GM18909 (cell line): ENCODE measurements at regions not wholly inside any gene's neighbourhood (a gene's known extent, or its start where the extent isn't known, plus 50 kb on each side); places are given as distances from the start of the nearest gene placed in this dataset.

Experiments
- ATAC-seq: cut with Tn5 transposase; IDR thresholded peaks from one replicate; pipeline ENCODE4 v1.9.1; 2021; ENCODE audit warnings: mild to moderate bottlenecking; ENCODE audit not compliant: unreplicated experiment, poor library complexity

DNA sequence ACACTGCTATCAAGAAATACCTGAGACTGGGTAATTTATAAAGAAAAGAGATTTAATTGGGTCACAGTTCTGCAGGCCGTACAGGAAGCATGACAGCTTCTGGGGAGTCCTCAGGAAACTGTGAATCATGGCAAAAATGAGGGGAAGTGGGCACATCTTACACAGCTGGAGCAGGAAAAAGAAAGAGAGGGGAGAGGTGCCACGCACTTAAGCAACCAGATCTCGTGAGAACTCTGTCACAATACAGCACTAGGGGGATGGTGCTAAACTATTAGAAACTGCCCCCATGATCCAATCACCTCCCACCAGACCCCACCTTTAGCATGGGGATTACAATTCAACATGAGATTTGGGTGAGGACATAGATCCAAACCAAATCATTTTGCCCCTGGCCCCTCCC, 105.5 kb upstream of the CPLX2 start:
- no peak for ATAC-seq

DNA sequence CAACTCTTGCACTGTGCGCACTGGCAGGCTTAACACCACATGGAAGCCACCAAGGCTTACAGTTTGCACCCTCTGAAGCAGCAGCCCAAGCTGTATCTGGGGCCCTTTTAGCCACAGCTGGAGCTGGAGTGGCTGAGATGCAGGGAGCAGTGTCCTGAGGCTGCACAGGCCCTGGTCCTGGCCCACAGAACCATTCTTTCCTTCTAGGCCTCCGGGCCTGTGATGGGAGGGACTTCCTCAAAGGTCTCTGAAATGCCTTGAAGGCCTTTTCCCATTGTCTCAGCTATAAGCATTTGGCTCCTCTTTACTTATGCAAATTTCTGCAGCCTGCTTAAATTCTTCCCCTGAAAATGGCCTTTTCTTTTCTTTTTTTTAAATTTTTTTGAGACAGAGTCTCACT, 104.4 kb upstream of the CPLX2 start:
- no peak for ATAC-seq

DNA sequence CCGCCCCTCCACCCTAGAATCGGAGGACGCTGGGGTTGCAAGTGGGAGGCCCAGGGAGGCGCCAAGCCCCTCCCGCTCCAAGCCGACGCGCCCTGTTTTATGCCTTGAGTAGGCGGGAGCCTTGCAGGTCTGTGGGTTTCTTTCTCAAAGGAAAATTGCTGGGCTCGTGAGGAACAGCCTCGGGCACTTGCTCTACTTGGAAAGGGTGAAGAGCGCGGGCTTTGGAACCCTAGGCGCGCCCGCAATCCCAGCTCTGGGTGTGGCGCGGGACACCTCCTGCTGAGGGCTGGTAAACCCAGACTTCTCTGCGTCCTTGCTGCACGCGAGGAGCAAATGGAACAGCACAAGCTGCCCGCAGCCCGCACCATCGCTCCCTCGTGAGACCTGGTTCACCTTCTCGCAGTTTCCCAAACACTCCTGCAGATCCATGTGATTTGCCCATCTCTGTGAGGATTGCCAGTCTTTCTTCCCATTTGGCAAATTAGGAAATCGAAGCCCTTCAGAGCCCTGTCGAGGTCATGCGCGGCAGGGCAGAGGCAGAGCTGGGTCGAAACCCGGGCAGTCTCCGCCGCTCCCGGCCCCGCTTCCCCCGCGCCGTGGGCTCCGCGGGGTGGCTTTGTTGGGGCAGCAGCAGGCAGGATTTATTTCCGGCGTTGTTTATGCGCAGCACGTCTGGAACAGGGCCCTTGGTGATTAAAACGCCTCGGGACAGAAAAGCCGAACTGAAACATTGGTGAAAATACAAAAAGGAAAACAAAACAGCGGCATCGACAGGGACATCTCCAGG, 98.4 kb upstream of the CPLX2 start:
- no peak for ATAC-seq

DNA sequence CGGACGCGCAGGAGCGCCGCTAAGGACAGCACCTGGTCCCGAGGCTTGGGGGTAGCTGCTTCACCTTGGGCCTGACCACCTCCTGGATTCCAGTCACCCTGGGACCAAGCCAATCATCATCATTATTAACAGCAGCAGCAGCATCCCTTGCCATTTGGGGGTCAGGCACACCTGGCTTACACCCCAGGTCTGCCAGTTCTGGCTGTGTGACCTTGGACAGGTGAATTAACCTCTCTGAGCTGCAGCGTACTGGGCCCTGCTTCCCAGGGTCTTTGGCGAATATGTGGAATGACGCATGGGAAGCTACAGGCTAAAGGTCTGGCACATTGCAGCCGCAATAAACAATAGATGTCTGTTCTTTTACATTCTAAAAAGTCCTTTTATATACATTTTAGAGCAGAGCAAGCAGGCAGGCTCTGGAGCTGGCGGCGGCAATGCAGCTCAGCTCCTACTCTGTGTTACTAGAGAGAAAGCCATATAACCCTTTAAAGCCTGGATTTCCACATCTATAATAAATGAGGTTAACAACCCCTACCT, 97.8 kb upstream of the CPLX2 start:
- no peak for ATAC-seq

DNA sequence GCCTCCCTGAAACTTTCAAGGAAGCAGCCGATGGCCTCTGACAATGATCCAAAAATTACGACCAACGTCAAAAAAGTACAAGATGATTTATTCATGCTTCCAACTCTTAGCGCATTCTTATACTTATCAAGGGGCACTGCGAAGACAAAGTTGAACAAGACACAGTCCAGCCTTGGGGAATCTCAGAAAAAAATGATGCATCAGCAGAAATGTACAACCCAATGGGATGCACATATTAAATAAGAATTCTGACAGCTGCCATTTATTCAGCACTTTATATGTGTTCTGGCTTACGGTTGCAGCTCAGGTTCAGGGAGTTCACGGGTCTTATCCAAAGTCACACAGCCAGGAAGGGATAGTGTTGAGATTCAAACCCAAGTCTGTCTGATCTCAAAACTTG, 96.0 kb upstream of the CPLX2 start:
- no peak for ATAC-seq

DNA sequence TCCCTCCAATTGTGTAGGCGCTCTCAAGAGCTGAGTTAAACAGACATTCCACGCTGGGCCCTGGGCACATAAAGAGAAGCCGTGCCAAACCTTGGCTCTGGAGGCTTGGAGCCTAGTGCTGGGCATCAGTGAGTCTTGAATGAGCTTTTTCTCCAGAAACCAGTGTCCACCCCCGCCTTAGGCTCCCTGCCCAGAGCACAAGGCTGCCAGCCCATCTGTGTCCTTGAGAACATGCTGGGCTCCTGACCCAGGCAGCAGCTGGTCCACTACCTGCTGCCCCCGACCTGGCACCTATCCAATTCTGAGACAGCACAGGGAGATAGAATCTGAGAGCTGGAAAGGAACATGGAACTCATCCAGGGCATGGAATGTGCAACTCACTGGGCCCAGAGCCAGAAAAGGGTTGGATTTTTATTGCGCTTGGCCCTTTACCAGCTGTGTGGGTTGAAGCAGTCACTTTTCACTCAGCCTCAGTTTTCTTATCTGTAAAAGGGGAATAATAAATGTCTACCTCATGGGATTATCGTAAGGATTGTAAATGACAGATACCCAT, 92.4 kb upstream of the CPLX2 start:
- no peak for ATAC-seq

DNA sequence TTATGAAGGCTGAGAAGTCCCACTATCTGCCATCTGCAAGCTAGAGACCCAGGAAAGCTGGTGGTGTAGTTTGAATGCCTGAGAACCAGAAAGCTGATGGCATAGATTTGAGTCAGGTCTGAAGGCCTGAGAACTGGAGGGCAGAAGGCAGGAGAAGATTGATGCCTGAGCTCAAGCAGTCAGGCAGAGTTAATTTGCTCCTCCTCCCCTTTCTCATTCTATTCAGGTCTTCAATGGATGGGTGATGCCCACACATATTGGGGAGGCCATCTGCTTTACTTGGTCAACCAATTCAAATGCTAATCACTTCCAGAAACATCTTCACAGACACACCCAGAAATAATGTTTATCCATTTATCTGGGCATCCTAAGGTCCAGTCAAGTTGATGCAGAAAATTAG, 87.6 kb upstream of the CPLX2 start:
- ATAC-seq = no peak

DNA sequence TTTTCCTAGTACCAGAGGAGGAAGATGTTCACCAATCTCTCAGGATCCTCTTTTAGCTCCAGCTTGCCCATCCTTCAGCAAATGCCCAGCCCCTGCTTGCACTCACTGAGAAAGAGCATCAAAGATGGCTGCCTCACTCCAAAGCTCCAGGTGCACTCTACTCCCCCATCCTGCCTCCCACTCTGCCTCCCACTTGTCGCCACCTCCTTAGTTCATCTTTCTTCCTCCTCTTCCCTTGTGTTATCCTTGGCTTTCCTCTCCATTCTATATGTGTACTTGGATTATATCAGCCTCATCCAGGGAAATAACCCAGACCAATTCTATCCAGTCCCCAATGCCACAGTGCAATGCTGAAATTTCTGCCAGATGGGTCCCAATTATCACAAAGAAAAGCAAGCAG, 87.1 kb upstream of the CPLX2 start:
- no peak for ATAC-seq

DNA sequence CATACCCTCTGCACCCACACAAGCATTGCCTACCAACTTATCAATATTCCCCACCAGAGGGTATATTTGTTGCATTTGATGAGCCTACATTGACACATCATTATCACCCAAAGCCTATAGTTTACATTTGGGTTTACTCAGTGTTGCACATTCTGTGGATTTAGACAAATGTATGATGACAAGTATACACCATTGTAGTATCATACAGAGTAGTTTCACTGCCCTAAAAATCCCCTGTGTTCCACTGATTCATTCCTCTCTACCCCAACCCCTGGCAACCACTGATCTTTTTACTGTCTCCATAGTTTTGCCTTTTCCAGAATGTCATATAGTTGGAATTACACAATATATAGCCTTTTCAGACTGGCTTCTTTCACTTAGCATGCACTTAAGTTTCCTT, 85.7 kb upstream of the CPLX2 start:
- no peak for ATAC-seq

DNA sequence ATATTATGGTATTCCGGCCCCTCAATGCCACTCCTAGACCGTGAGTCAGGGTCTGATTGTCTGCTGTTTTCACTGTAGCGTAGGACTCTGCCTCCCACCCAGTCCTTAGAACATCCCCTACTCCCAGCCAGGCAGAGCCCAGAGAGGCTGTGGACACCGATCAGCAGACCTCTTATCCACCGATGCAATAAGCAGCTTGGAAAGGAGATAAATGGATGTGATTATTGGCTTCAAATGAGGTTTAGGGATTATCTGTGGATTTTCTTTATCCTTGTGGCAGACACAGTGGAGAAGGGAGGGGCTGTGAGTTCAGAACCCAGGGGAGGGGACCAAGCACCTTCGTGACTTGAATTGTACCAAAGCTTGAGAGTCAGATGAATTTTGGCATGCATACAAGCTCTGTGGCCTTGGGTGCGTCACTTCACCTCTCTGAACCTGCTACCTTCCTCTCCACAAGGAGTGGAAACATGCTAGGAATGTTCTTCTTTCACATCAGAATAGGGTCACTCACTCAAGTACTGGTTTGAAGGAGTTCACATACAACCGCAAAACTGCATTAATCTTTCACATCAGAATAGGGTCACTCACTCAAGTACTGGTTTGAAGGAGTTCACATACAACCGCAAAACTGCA, 83.1 kb upstream of the CPLX2 start:
- ATAC-seq = no peak

DNA sequence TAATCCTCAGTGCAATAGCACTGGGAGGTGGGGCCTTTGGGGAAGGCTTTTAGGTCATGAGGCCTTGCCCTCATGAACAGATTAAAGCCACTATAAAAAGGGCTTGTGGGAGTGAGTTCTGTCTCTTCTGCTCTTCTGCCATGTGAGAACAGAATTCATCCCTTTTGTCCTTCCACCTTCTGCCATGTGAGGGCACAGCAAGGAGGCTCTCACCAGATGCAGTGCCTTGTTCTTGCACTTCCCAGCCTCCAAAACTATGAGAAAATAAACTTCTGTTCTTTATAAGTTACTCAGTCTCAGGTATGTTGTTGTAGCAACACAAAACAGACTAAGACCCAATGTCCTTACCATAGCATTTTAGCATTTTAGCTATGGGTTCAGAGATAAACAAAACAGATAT, 81.7 kb upstream of the CPLX2 start:
- ATAC-seq = no peak

DNA sequence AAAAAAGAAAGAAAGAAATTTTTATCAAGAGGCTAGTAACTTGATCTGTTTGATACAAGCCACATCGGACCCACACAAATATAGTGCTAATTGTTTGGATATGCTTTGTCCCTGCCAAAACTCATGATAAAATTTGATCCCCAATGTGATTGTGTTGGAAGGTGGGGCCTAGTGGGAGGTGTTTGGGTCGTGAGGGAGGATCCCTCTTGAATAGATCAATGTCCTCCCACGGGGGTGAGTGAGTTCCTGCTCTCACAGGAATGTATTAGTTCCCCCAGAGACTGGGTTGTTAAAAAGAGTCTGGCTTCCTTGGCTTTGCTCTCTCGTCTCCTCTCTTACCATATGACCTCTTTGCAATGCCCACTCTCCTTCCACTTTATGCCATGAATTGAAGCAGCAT, 80.6 kb upstream of the CPLX2 start:
- ATAC-seq = no peak

DNA sequence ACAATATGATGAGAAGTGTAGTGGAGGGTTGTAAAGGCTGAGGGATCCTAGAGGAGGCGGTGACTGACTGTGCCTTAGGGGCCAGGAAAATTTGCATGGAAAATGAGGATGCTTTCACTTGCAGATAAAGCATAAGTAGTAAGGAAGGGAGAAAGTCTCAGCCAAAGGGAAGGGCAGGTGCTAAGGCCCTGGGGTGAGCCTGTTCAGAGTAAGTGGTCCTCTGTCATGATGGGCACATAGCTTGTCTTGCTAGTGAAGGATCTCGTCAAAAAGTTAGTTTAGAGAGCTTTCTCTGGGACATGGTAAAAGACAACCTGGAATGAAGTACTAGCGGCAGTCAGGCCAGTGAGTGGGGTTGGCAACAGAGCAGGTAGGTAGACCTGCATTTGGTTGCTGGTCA, 75.4 kb upstream of the CPLX2 start:
- no peak for ATAC-seq

DNA sequence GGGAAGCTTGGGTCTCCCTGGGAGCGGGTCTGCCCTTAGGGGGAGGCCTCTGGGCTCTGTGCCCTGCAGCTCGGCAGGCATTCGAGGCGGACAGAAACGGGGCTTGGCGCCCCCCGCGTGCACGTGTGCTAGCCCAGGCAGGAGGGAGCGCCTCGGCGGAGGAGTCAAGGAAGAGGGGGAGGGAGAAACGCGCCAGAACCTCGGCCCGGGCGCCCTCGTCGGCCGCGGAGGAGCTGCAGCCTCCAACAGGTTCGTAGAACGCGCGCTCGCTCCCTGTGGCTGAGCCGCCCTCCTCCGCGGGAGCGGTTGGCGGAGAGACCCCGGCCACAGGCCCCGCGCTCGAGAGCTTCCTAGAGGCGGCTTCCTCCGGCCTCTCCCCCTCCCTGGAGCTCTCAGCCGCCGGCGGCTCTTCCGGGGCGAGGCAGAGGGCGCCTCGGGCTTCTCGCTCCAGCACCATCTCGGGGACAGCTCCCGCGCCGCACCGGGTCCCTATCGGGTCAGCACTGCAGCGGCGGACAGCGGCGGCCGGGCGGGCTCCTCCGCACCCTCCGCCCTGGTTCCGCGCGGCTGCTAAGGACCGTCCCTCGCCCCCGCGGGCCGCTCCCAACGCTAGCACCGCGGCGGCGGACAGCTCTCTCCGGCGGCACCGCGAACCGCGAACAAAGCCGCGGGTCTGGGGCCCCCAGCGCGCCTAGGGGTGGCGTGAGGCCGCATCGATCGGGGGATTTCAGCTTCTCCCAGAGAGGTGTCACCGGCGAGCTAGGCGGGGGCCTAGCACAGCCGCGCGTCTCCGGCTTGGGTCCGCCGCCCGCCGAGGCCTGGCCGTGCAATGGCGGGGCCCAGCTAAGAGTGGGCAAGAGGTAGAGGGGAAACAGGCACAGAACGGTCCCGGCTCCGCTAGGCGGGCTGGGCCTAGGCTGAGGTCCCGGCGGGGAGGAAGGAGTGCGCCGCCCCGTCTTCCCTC, 74.6 kb upstream of the CPLX2 start:
- peak; percentile 73 for ATAC-seq

DNA sequence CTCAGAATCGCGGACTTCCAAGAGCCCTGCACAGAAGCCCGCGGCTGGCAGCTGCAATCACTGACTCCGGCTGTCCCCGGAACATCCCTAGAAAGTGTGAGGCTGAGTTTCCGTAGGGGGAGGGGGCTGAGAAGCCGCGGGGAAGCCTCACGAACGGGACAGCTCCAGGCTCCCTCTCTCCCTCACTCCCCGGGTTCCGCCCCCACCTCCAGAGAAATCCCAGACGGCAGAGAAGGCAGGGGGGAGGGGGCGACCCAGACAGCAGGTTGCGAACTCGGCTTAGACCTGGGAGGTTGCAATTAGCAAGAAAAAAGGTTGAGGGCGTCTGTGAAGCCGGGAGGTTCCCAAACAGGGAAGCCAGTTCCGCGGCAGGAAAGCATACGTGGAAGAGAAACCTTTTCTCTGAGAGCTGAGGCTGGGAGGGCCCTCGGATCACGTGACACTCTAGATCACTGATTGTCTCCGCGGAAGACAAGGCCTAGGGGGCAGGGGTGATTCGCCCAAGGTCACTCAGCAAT, 73.8 kb upstream of the CPLX2 start:
- no peak for ATAC-seq

DNA sequence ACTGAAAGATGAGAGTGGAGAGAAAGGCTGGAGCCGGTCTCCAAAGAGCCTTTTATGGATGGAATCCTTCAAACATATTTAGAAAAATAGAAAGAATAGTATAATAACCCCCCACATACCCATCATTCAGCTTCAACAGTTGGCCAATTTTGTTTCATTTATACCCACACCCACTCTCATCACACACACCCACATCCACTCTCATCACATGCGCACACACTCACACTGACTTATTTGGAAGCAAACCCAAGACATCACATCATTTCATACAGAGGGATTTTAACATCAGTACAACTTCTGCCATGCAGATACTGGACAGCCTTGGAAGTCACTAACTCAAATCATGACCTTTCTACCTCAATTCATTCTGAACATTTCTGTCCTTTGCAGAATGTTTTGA, 72.8 kb upstream of the CPLX2 start:
- ATAC-seq = no peak

DNA sequence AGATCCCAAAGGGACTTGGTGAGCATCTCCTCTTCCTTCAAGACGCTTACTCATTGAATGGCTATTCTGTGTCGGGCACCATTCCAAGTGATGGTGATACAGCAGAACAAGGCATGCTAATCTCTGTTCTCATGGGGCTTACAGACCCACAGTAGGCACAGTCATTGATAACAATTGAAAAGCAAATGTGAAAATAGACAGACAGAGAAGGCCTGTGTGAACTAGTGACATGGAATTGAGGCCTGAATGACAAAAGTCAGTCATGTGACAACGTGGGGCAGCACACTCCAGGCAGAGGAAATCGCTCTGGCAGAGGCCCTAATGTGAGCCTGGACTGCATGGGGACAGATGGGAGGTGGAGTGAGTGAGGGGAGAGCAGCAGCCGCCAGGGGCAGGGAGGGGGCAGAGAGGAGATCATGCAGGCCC, 70.7 kb upstream of the CPLX2 start:
- no peak for ATAC-seq

DNA sequence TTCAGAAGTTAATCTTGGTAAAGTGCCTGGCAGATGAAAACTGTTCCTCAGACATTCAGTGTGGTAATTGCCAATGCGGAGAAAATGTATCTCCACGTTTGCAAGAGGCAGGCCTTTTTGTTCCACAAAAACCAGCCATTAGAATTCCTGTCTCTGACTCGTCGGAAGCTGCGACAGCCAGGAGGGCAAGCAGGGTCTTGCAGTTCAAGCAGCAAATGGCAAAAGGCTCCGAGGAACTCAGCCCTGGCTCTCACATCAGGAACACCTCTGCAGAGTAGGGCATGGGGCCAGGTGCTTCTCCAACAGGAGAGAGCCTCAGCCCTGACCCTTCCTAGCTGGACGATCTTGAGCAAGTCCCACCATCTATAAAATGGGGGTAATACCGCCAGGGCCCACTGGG, 69.0 kb upstream of the CPLX2 start:
- no peak for ATAC-seq

DNA sequence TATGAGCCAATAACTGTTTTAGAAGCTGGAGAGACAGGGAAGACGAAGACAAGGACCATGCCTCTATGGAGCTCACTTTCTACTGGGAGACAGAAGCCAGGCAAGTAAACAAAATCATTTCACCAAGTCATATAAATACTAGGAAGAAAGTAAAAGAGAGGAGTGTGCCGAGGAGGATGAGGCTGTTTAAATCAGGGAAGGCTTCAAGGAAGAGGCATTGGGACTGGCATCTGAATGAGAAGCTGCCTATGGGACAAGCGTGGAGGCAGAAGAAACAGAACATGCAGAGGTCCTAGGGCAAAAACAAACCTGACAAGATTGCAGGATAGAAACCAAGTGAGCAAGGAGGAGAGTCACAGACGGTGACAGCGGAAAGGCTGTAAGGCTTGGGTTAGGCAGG, 68.1 kb upstream of the CPLX2 start:
- ATAC-seq = no peak

DNA sequence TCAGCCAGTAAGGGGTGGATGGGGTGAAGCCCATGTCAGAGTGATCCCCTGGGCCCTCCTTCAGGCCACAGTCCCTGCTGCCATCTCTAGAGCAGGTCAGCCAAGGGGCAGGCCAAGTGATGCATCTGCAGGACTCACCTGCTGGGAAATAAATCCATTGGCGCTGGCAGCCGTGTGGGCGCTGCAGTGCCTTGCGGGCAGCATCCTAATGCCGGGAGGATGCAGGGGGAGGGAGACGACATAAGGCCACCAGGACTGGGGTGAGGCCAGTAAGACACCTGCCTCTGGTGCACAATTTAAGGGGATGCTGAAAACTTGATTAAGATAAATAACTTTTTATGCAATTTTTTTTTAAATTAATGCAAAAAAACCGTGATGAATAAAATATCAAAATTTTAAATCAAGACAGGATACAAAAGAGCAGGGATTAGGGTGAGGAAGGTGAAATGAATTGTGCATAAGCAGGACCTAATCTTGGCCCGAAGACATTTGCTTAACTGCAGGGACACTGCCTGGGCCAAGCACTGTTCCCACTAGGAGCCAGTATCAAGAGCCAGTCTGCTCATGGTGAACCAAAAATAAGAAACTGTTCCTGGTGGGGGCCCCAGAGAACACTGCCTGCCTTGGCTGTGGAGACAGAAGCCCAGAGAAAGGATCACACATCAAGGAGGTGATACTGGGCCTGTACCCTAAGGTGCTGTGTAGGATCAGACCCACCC, 67.5 kb upstream of the CPLX2 start:
- ATAC-seq = no peak
